GM23248 (cell line): ENCODE measurements at regions not wholly inside any gene's neighbourhood (a gene's known extent, or its start where the extent isn't known, plus 50 kb on each side); places are given as distances from the start of the nearest gene placed in this dataset.
A peak's percentile ranks its signal among the peaks of the same experiment; 100 is the strongest.

Experiments used
- DNase-seq: peaks from one replicate; pipeline ENCODE4 v3.0.0-alpha.2; 2015
- H2AFZ ChIP-seq: fragments of 200-600 bp; sonication (generic); 2 replicates; pipeline ENCODE4 v1.6.1; 2016; ENCODE audit warnings: antibody characterized with exemption
- H3F3A ChIP-seq: fragments of 200-600 bp; sonication (generic); 2 replicates; pipeline ENCODE4 v1.6.1; 2016; ENCODE audit warnings: mild to moderate bottlenecking, antibody characterized with exemption, mixed run types; ENCODE audit not compliant: insufficient read depth
- H3K27ac ChIP-seq: fragments of 200-600 bp; sonication (generic); 2 replicates; pipeline ENCODE4 v1.5.1; 2016; ENCODE audit warnings: mild to moderate bottlenecking
- H3K27me3 ChIP-seq: fragments of 200-600 bp; sonication (generic); replicated peaks from 2 replicates; pipeline ENCODE4 v1.6.1; 2016; ENCODE audit warnings: mild to moderate bottlenecking; ENCODE audit not compliant: insufficient read depth
- H3K36me3 ChIP-seq: fragments of 200-600 bp; sonication (generic); 2 replicates; pipeline ENCODE4 v1.6.1; 2016; ENCODE audit warnings: low read depth, mild to moderate bottlenecking
- H3K4me1 ChIP-seq: fragments of 200-600 bp; sonication (generic); 2 replicates; pipeline ENCODE4 v1.6.1; 2016; ENCODE audit warnings: mild to moderate bottlenecking; ENCODE audit not compliant: insufficient read depth
- H3K4me2 ChIP-seq: fragments of 200-600 bp; sonication (generic); one replicate; pipeline ENCODE4 v1.6.1; 2016; ENCODE audit warnings: mild to moderate bottlenecking; ENCODE audit not compliant: unreplicated experiment
- H3K4me3 ChIP-seq: fragments of 200-600 bp; sonication (generic); 2 replicates; pipeline ENCODE4 v1.5.1; 2016; ENCODE audit warnings: mild to moderate bottlenecking
- H3K79me2 ChIP-seq: fragments of 200-600 bp; sonication (generic); 2 replicates; pipeline ENCODE4 v1.6.1; 2016; ENCODE audit warnings: mild to moderate bottlenecking; ENCODE audit not compliant: insufficient read depth
- H3K9ac ChIP-seq: fragments of 200-600 bp; sonication (generic); 2 replicates; pipeline ENCODE4 v1.6.1; 2016; ENCODE audit warnings: mild to moderate bottlenecking
- H3K9me2 ChIP-seq: fragments of 200-600 bp; sonication (generic); 2 replicates; pipeline ENCODE4 v1.6.1; 2016; ENCODE audit warnings: mixed run types, mild to moderate bottlenecking, moderate library complexity; ENCODE audit not compliant: insufficient read depth
- H3K9me3 ChIP-seq: fragments of 200-600 bp; sonication (generic); one replicate; pipeline ENCODE4 v1.6.1; 2017; ENCODE audit warnings: low read depth
- H4K20me1 ChIP-seq: fragments of 200-600 bp; sonication (generic); 2 replicates; pipeline ENCODE4 v1.6.0; 2016; ENCODE audit not compliant: insufficient read depth
- EZH2 ChIP-seq: fragments of 200-600 bp; sonication (generic); IDR thresholded peaks from 2 replicates; pipeline ENCODE4 v1.6.1; 2018; ENCODE audit warnings: antibody characterized with exemption, mild to moderate bottlenecking; ENCODE audit not compliant: insufficient read depth, poor library complexity, severe bottlenecking
- EZH2phosphoT487 ChIP-seq: fragments of 200-600 bp; sonication (generic); IDR thresholded peaks from 2 replicates; pipeline ENCODE4 v1.6.1; 2018; ENCODE audit warnings: antibody characterized with exemption, moderate library complexity, mild to moderate bottlenecking, low read depth; ENCODE audit not compliant: insufficient read depth
- WGBS, 2 experiments: methylation state at CpG; one replicate each; pipeline ENCODE4 v1.1.6; 2015 to 2017; ENCODE audit warnings: low lambda C conversion rate in 2 of 2, low coverage in 1 of 2; ENCODE audit errors: missing lambda C conversion rate in 2 of 2; 5-methylcytosine and 5-hydroxymethylcytosine counted together
- in situ Hi-C: fragments of 300-500 bp; cut with MboI; formaldehyde crosslinking; loops from 2 replicates; pipeline ENCODE4 v1.15.0; 2020

GRCh38 chr12:84355561-84355960 lies 557.0 kb downstream of the SLC6A15 start:
- TF ChIP-seq EZH2phosphoT487 (no peak), EZH2 (no peak)
- Histone ChIP-seq H3K27me3 (no peaks in the 10 kb centered on the region), H3K36me3 (no peaks in the 10 kb centered on the region), H3K4me2 (no peak overlapping the region), H3F3A (no peaks in the 10 kb centered on the region), H3K79me2 (no peaks in the 10 kb centered on the region), H3K4me1 (no peaks in the 10 kb centered on the region), H3K27ac (no peak overlapping the region), H2AFZ (no peak overlapping the region), H3K9me2 (no peaks in the 10 kb centered on the region), H3K9ac (no peak overlapping the region), H3K9me3 (no peaks in the 10 kb centered on the region), H4K20me1 (no peaks in the 10 kb centered on the region), H3K4me3 (no peak overlapping the region)
- DNase-seq: no peak
- in situ Hi-C loops: no loop called here
- WGBS, 2 experiments: 73 to 77% methylated on average over 6 of the region's 6 CpGs

- Histone ChIP-seq H3K9me2 (no peaks in the 10 kb centered on the region), H3K36me3 (no peaks in the 10 kb centered on the region)
Observed at GRCh38 chr12:84348582-84348981, 564.0 kb downstream of the SLC6A15 start.

GRCh38 chr12:84341467-84342193 lies 571.0 kb downstream of the SLC6A15 start:
- TF ChIP-seq EZH2: no peak
- TF ChIP-seq EZH2phosphoT487: no peak
- no peaks in the 10 kb centered on the region for H3K9me2 ChIP-seq
- no peak overlapping the region for H3K9ac ChIP-seq
- no peaks in the 10 kb centered on the region for H3F3A ChIP-seq
- no peaks in the 10 kb centered on the region for H3K9me3 ChIP-seq
- H3K27me3 ChIP-seq: no peaks in the 10 kb centered on the region
- DNase-seq: no peak
- no peak overlapping the region for H2AFZ ChIP-seq
- H3K79me2 ChIP-seq: no peaks in the 10 kb centered on the region
- H3K4me1 ChIP-seq: no peaks in the 10 kb centered on the region
- H3K4me2 ChIP-seq: no peak overlapping the region
- no peaks in the 10 kb centered on the region for H3K36me3 ChIP-seq
- H3K4me3 ChIP-seq: no peak overlapping the region
- H4K20me1 ChIP-seq: no peaks in the 10 kb centered on the region
- no peak overlapping the region for H3K27ac ChIP-seq
- 61 to 76% methylated on average over 1 of the region's 1 CpG for WGBS, 2 experiments
- in situ Hi-C loops: no loop called here

More at GRCh38 chr12:84348582-84348981, 564.0 kb downstream of the SLC6A15 start:
- TF ChIP-seq EZH2 (no peak), EZH2phosphoT487 (no peak)
- H4K20me1 ChIP-seq: no peaks in the 10 kb centered on the region
- DNase-seq: no peak
- H3F3A ChIP-seq: no peaks in the 10 kb centered on the region
- no peaks in the 10 kb centered on the region for H3K27me3 ChIP-seq
- H3K9me3 ChIP-seq: no peaks in the 10 kb centered on the region
- in situ Hi-C loops: no loop called here
- H3K27ac ChIP-seq: no peak overlapping the region
- no peak overlapping the region for H3K4me3 ChIP-seq
- H3K4me2 ChIP-seq: no peak overlapping the region
- H3K9ac ChIP-seq: no peak overlapping the region
- WGBS, 2 experiments: 27 to 38% methylated on average over 2 of the region's 2 CpGs
- H2AFZ ChIP-seq: no peak overlapping the region
- H3K4me1 ChIP-seq: no peaks in the 10 kb centered on the region
- no peaks in the 10 kb centered on the region for H3K79me2 ChIP-seq

- H3K27ac ChIP-seq: no peak overlapping the region
- TF ChIP-seq EZH2 (no peak), EZH2phosphoT487 (no peak)
- no peaks in the 10 kb centered on the region for H3K9me3 ChIP-seq
- H3K4me3 ChIP-seq: no peak overlapping the region
- peak; percentile 20 for DNase-seq
- no peak overlapping the region for H3K4me2 ChIP-seq
- H3K9ac ChIP-seq: no peak overlapping the region
- H3K79me2 ChIP-seq: no peaks in the 10 kb centered on the region
- in situ Hi-C loops: no loop called here
- 57 to 63% methylated on average over 1 of the region's 1 CpG for WGBS, 2 experiments
- no peak overlapping the region for H2AFZ ChIP-seq
- H3K27me3 ChIP-seq: no peaks in the 10 kb centered on the region
- H3F3A ChIP-seq: no peaks in the 10 kb centered on the region
- 0 out of 2 replicates have a peak, but pooled peaks cover 4% of the 10 kb centered on the region for H3K9me2 ChIP-seq
- H3K36me3 ChIP-seq: no peaks in the 10 kb centered on the region
- no peaks in the 10 kb centered on the region for H3K4me1 ChIP-seq
- H4K20me1 ChIP-seq: no peaks in the 10 kb centered on the region
Observed at GRCh38 chr12:84336231-84336630, 576.4 kb downstream of the SLC6A15 start.
